ENCODE measurements at regions not wholly inside any gene's neighbourhood (a gene's known extent, or its start where the extent isn't known, plus 50 kb on each side); places are given as distances from the start of the nearest gene placed in this dataset.

- no peak for TF ChIP-seq CTCF (IDR thresholded peaks at IDR 0.05)
- TF ChIP-seq POLR2A (IDR thresholded peaks at IDR 0.05) = no peak
Observed at GRCh38 chr1:5448486-5448885, 543.7 kb downstream of the NPHP4 start.

Measured in heart left ventricle (tissue), 13 donors.